ENCODE measurements at regions not wholly inside any gene's neighbourhood (a gene's known extent, or its start where the extent isn't known, plus 50 kb on each side); places are given as distances from the start of the nearest gene placed in this dataset.

DNA sequence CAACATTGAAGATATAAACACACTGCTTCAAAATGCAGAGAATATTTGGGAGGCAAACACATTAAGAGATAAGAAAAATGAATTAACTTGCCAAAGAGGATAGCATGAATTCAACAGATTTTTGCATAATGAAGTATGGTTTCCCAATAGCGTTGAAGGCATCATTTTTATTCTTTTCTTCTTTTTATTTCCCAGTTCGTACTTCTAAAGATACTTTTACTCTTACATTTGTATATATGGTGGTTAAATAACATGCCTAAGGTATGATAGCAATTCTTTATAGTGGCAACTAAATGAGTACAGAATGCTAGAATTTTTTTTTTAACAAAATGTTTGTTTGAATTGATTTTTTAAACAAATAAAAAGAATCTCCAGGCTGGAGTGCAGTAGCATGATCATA lies 473.4 kb upstream of the MARCKS start:
- no peaks in the 10 kb centered on the region for H3K9me2 ChIP-seq
- no peaks in the 10 kb centered on the region for H3K79me2 ChIP-seq (ENCODE audit: insufficient read depth)
- H3K4me3 ChIP-seq (ENCODE audit: low read depth in 2 of 2, low read length in 1 of 2): no peak overlapping the region
- H3K27ac ChIP-seq (ENCODE audit: low read depth in 2 of 2, low read length in 1 of 2): peak overlapping the region in 1 of 2 experiments; percentile 90; a peak in 1 of 4 replicates
- TF ChIP-seq, protein P1, sequence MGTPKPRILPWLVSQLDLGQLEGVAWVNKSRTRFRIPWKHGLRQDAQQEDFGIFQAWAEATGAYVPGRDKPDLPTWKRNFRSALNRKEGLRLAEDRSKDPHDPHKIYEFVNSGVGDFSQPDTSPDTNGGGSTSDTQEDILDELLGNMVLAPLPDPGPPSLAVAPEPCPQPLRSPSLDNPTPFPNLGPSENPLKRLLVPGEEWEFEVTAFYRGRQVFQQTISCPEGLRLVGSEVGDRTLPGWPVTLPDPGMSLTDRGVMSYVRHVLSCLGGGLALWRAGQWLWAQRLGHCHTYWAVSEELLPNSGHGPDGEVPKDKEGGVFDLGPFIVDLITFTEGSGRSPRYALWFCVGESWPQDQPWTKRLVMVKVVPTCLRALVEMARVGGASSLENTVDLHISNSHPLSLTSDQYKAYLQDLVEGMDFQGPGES (IDR thresholded peaks at IDR 0.05; ENCODE audit: low read depth, low read length): no peak
- TF ChIP-seq GATA2 (CRISPR knock-in tag; IDR thresholded peaks at IDR 0.05) (no peak), GABPA (IDR thresholded peaks at IDR 0.05; ENCODE audit: low read depth) (no peak), EZH2phosphoT487 (IDR thresholded peaks at IDR 0.05; ENCODE audit: borderline replicate concordance, low read depth) (no peak), FOSL2 (IDR thresholded peaks at IDR 0.05; ENCODE audit: borderline replicate concordance, low read depth) (no peak), CHD2 (IDR thresholded peaks at IDR 0.05; ENCODE audit: low read length, partially characterized antibody) (no peak), EP300 (IDR thresholded peaks at IDR 0.05; ENCODE audit: borderline replicate concordance in 1 of 2, low read depth in 1 of 2, low read length in 1 of 2) (no peak), FOXM1 (IDR thresholded peaks at IDR 0.05; ENCODE audit: low read depth) (no peak)
- TF ChIP-seq, protein P2, sequence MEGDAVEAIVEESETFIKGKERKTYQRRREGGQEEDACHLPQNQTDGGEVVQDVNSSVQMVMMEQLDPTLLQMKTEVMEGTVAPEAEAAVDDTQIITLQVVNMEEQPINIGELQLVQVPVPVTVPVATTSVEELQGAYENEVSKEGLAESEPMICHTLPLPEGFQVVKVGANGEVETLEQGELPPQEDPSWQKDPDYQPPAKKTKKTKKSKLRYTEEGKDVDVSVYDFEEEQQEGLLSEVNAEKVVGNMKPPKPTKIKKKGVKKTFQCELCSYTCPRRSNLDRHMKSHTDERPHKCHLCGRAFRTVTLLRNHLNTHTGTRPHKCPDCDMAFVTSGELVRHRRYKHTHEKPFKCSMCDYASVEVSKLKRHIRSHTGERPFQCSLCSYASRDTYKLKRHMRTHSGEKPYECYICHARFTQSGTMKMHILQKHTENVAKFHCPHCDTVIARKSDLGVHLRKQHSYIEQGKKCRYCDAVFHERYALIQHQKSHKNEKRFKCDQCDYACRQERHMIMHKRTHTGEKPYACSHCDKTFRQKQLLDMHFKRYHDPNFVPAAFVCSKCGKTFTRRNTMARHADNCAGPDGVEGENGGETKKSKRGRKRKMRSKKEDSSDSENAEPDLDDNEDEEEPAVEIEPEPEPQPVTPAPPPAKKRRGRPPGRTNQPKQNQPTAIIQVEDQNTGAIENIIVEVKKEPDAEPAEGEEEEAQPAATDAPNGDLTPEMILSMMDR (IDR thresholded peaks at IDR 0.05): no peak
- TF ChIP-seq, protein P3, sequence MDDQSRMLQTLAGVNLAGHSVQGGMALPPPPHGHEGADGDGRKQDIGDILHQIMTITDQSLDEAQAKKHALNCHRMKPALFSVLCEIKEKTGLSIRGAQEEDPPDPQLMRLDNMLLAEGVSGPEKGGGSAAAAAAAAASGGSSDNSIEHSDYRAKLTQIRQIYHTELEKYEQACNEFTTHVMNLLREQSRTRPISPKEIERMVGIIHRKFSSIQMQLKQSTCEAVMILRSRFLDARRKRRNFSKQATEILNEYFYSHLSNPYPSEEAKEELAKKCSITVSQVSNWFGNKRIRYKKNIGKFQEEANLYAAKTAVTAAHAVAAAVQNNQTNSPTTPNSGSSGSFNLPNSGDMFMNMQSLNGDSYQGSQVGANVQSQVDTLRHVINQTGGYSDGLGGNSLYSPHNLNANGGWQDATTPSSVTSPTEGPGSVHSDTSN (IDR thresholded peaks at IDR 0.05): no peak
- TF ChIP-seq, protein P4, sequence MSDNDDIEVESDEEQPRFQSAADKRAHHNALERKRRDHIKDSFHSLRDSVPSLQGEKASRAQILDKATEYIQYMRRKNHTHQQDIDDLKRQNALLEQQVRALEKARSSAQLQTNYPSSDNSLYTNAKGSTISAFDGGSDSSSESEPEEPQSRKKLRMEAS (IDR thresholded peaks at IDR 0.05; ENCODE audit: low read depth): no peak
- H3K4me2 ChIP-seq: no peak overlapping the region
- no peaks in the 10 kb centered on the region for H3K9me3 ChIP-seq
- no peak overlapping the region for H3K9ac ChIP-seq
- no peaks in the 10 kb centered on the region for H3K36me3 ChIP-seq (replicated peaks in 1 of 2; ENCODE audit: control insufficient read depth in 1 of 2, insufficient read depth in 2 of 2, low read length in 1 of 2)
- no peak for DNase-seq
- peaks cover 8 to 33% of the 10 kb centered on the region in 2 experiments for H3K4me1 ChIP-seq (ENCODE audit: control insufficient read depth in 1 of 2, insufficient read depth in 2 of 2, low read depth in 1 of 2, low read length in 1 of 2)
- H2AFZ ChIP-seq (ENCODE audit: low read depth): peak overlapping the region; percentile 33; the same call in 1 of the 2 replicates
- H3F3A ChIP-seq (replicated peaks; ENCODE audit: insufficient read depth): peaks cover 33% of the 10 kb centered on the region
- no peaks in the 10 kb centered on the region for H3K27me3 ChIP-seq (ENCODE audit: insufficient read depth)
- CTCF ChIA-PET: no interaction called here
- H4K20me1 ChIP-seq (ENCODE audit: insufficient read depth): no peaks in the 10 kb centered on the region
- WGBS (ENCODE audit: low lambda C conversion rate): 94% methylated on average over 2 of the region's 2 CpGs
- POLR2A ChIA-PET: no interaction called here

DNA sequence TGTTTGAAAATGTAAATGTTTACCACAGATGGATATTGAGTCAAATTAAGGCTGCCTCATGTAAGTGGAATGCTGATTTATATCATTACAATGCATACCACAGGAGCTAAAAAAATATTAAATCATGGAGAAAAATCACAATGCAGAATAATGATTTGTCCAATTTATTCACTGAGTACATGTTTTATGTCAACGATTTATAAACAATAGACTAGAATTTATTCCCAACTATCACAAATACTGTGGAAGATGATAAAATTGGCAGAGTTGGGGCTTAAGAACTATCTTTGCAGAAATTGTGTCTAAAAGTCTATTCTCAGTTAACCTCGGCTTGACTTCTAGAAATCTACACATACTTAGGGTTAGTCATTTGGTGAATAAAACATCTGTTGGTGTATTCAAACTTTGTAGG lies 472.1 kb upstream of the MARCKS start:
- no peak for DNase-seq
- H3K27ac ChIP-seq (ENCODE audit: low read depth in 2 of 2, low read length in 1 of 2): peak overlapping the region; percentile 61 to 86
- ChIA-PET CTCF (interaction anchor here (1.0 kb wide), 1 partner anchor 13 kb away, joined by 3 read pairs; no protein-coding TSS in a partner anchor), POLR2A (no interaction called here)
- H3K36me3 ChIP-seq (replicated peaks in 1 of 2; ENCODE audit: control insufficient read depth in 1 of 2, insufficient read depth in 2 of 2, low read length in 1 of 2): no peaks in the 10 kb centered on the region
- H3K9me2 ChIP-seq: no peaks in the 10 kb centered on the region
- no peaks in the 10 kb centered on the region for H3K79me2 ChIP-seq (ENCODE audit: insufficient read depth)
- 0 out of 2 replicates have a peak overlapping the region, but pooled peaks have one; percentile 1 for H3K9ac ChIP-seq
- H3K4me1 ChIP-seq (ENCODE audit: control insufficient read depth in 1 of 2, insufficient read depth in 2 of 2, low read depth in 1 of 2, low read length in 1 of 2): peaks cover 8 to 25% of the 10 kb centered on the region in 2 experiments
- no peaks in the 10 kb centered on the region for H4K20me1 ChIP-seq (ENCODE audit: insufficient read depth)
- no peaks in the 10 kb centered on the region for H3K9me3 ChIP-seq
- WGBS (ENCODE audit: low lambda C conversion rate): 11% methylated on average over 2 of the region's 2 CpGs
- H3F3A ChIP-seq (replicated peaks; ENCODE audit: insufficient read depth): peaks cover 26% of the 10 kb centered on the region
- H3K27me3 ChIP-seq (ENCODE audit: insufficient read depth): no peaks in the 10 kb centered on the region
- H3K4me3 ChIP-seq (ENCODE audit: low read depth in 2 of 2, low read length in 1 of 2): no peak overlapping the region
- 0 out of 2 replicates have a peak overlapping the region, but pooled peaks have one; percentile 41 for H3K4me2 ChIP-seq
- H2AFZ ChIP-seq (ENCODE audit: low read depth): no peak overlapping the region
- TF ChIP-seq, protein P3 (IDR thresholded peaks at IDR 0.05): peak; percentile 88
- TF ChIP-seq, protein P4 (IDR thresholded peaks at IDR 0.05; ENCODE audit: low read depth): 0 out of 2 replicates have a peak, but pooled peaks have one; percentile 16
- TF ChIP-seq, protein P1 (IDR thresholded peaks at IDR 0.05; ENCODE audit: low read depth, low read length): no peak
- TF ChIP-seq JUND (IDR thresholded peaks at IDR 0.05) (peak; percentile 90), NRF1 (IDR thresholded peaks at IDR 0.05; ENCODE audit: low read depth, low read length) (no peak), EP300 (IDR thresholded peaks at IDR 0.05; ENCODE audit: borderline replicate concordance in 1 of 2, low read depth in 1 of 2, low read length in 1 of 2) (peak; percentile 48 to 88; a peak in 3 of 4 replicates), FOSL2 (IDR thresholded peaks at IDR 0.05; ENCODE audit: borderline replicate concordance, low read depth) (peak; percentile 79), RXRA (IDR thresholded peaks at IDR 0.05; ENCODE audit: borderline replicate concordance, low read depth) (peak; percentile 44; the same call in 1 of the 2 replicates), FOXM1 (IDR thresholded peaks at IDR 0.05; ENCODE audit: low read depth) (peak; percentile 85; the same call in 1 of the 2 replicates), RCOR1 (IDR thresholded peaks at IDR 0.05; ENCODE audit: low read length) (no peak), MXI1 (IDR thresholded peaks at IDR 0.05; ENCODE audit: low read depth, low read length) (no peak), NFIC (IDR thresholded peaks at IDR 0.05; ENCODE audit: borderline replicate concordance) (peak; percentile 64; the same call in 1 of the 2 replicates), POLR2AphosphoS5 (IDR thresholded peaks at IDR 0.05; ENCODE audit: low read depth, low read length) (peak; percentile 56; the same call in 1 of the 2 replicates)

Measured in SK-N-SH (cell line).